Iris pigment epithelial cell (primary cell): ENCODE measurements at regions not wholly inside any gene's neighbourhood (a gene's known extent, or its start where the extent isn't known, plus 50 kb on each side); places are given as distances from the start of the nearest gene placed in this dataset.

Source experiments
- DNase-seq: peaks from one replicate; pipeline ENCODE4 v3.0.0-alpha.2; 2011; ENCODE audit warnings: low read depth

GRCh38 chr2:111712361-111712760, 171.6 kb downstream of the ANAPC1 start:
- DNase-seq, result no peak

GRCh38 chr2:111712940-111713515, 171.0 kb downstream of the ANAPC1 start:
- no peak for DNase-seq

GRCh38 chr2:111715987-111716904, 167.7 kb downstream of the ANAPC1 start:
- DNase-seq, result no peak

DNA sequence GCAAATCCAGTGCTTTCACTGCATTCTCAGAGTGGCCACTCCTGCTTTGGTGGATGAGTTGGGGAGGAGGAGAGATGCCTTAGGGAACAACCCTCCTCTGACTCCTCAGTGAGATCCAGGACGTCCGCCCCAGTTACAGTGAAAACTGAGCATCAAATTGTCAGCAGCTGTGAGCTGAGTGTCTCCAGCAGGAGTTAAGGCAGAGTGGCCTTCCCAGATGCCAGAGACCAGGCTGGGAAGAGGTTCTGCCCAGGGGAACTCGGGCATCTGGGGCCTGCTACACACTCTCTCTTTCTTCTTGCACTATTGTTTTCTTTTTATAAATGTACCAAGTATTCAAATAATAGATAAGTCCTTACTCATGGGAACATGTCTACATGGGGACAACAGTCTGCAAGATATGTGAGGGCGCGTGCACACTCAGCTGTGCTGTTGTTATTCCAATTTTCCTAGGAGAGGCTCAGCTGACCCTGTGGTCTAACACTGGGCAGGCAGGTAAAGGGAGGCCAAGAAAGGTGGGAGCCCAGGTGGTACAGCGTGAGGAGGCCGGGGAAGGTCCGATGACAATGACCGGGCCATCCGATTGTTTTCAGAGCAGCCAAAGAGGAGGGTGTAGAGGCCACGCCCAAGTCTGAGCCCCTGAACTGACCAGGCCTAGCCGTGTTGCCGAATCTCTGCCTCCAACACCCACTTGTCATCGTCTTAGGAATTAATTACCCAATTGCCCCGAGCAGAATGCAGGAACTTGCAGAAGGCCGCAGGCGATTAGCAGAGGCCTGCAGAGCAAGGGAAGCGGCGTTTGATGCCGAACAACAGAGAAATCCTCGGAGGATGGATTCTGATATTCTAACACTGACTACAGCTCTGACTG, 166.9 kb downstream of the ANAPC1 start:
- no peak for DNase-seq
